HepG2 (cell line): ENCODE measurements at regions not wholly inside any gene's neighbourhood (a gene's known extent, or its start where the extent isn't known, plus 50 kb on each side); places are given as distances from the start of the nearest gene placed in this dataset.

Experiments
- ATAC-seq: fragments of 200-7000 bp; cut with Tn5 transposase; 3 replicates; pipeline ENCODE4 v1.9.1; 2020; ENCODE audit warnings: mild to moderate bottlenecking, moderate library complexity
- BruUV-seq: library from RNA; stranded (reverse); fragments of 400-500 nt; replicated peaks from 2 replicates; lab custom pipeline; 2021; lab: Mats Ljungman, UMichigan
- CTCF ChIA-PET: fragments of 300-600 bp; formaldehyde crosslinking; extraction: SDS; loops from one replicate; lab custom pipeline; 2021; ENCODE audit warnings: low total read pairs, inconsistent platforms, low intra/inter-chr PET ratio; lab: Yijun Ruan, JAX
- POLR2A ChIA-PET: fragments of 350-600 bp; sonication (Branson Sonifier 250); formaldehyde crosslinking; loops from one replicate; lab custom pipeline; 2020; ENCODE audit warnings: antibody characterized with exemption, inconsistent platforms; lab: Yijun Ruan, JAX
- DNase-seq: peaks from one replicate; pipeline ENCODE4 v3.0.0-alpha.2; 2015; ENCODE audit warnings: low spot score
- FAIRE-seq: peaks from 3 replicates; lab custom pipeline; 2011; peaks lifted over from hg19 to GRCh38; lab: Jason Lieb, UNC
- H2AFZ ChIP-seq: one replicate; pipeline ENCODE4 v1.6.1; 2011; ENCODE audit warnings: low read length, inconsistent platforms
- H3K27ac ChIP-seq: fragments of 300-600 bp; 3 replicates; pipeline ENCODE4 v1.8.0; 2011; ENCODE audit warnings: mixed run types, mild to moderate bottlenecking, mixed read lengths, low read length, inconsistent platforms; ENCODE audit not compliant: insufficient read depth; ENCODE audit errors: extremely low read length
- H3K27me3 ChIP-seq, 2 experiments: fragments of 200-600 bp in 1 of 2; 2 replicates in 1 of 2; 3 replicates in 1 of 2; pipeline versions ENCODE4 v1.6.0 to v1.8.0; 2011; ENCODE audit warnings: low read length in 2 of 2, mild to moderate bottlenecking in 2 of 2, moderate library complexity in 2 of 2, inconsistent platforms in 1 of 2; ENCODE audit not compliant: insufficient read depth in 2 of 2, control insufficient read depth in 1 of 2
- H3K36me3 ChIP-seq, 2 experiments: fragments of 200-600 bp in 1 of 2; replicated peaks in 1 of 2; 2 replicates in 1 of 2; 3 replicates in 1 of 2; pipeline versions ENCODE4 v1.5.1 to v1.8.0; 2011; ENCODE audit warnings: low read length in 2 of 2, inconsistent platforms in 1 of 2; ENCODE audit not compliant: insufficient read depth in 2 of 2, control insufficient read depth in 1 of 2
- H3K4me1 ChIP-seq: 2 replicates; pipeline ENCODE4 v1.5.1; 2012; ENCODE audit warnings: low read length, inconsistent platforms; ENCODE audit not compliant: insufficient read depth
- H3K4me2 ChIP-seq: 2 replicates; pipeline ENCODE4 v1.6.0; 2011; ENCODE audit warnings: low read depth, low read length, inconsistent platforms
- H3K4me3 ChIP-seq, 3 experiments: fragments of 200-600 bp in 1 of 3; sonication (generic), shearing (Covaris generic) in 1 of 3; replicated peaks in 1 of 3; 2 replicates each; pipeline ENCODE4 v1.5.1; 2011 to 2016; ENCODE audit warnings: low read length in 3 of 3, inconsistent platforms in 2 of 3, low read depth in 2 of 3, mild to moderate bottlenecking in 2 of 3, control low read depth in 1 of 3, mixed read lengths in 1 of 3; ENCODE audit not compliant: insufficient read depth in 1 of 3
- H3K79me2 ChIP-seq: one replicate; pipeline ENCODE4 v1.6.1; 2011; ENCODE audit warnings: low read length, inconsistent platforms; ENCODE audit not compliant: insufficient read depth
- H3K9ac ChIP-seq: 2 replicates; pipeline ENCODE4 v1.6.0; 2011; ENCODE audit warnings: mild to moderate bottlenecking, low read depth, low read length, inconsistent platforms; ENCODE audit not compliant: insufficient read depth
- H3K9me3 ChIP-seq: 2 replicates; pipeline ENCODE4 v1.5.1; 2012; ENCODE audit warnings: mild to moderate bottlenecking, low read length
- H4K20me1 ChIP-seq: 2 replicates; pipeline ENCODE4 v1.6.0; 2011; ENCODE audit warnings: inconsistent platforms, mild to moderate bottlenecking, low read length, moderate library complexity; ENCODE audit not compliant: insufficient read depth
- FOXA3 ChIP-seq: IDR thresholded peaks from 2 replicates; pipeline ENCODE4 v1.6.1; 2016; ENCODE audit warnings: missing genetic modification reagents, missing compliant biosample characterization
- JUN ChIP-seq: sonication (generic); formaldehyde crosslinking; IDR thresholded peaks from 2 replicates; pipeline ENCODE4 v1.4.0; 2020; ENCODE audit warnings: mild to moderate bottlenecking, missing genetic modification reagents
- KLF11 ChIP-seq: IDR thresholded peaks from 2 replicates; pipeline ENCODE4 v1.6.1; 2016; ENCODE audit warnings: missing compliant biosample characterization
- KMT2A ChIP-seq: sonication (generic); formaldehyde crosslinking; IDR thresholded peaks from 2 replicates; pipeline ENCODE4 v1.4.0; 2020; ENCODE audit warnings: missing genetic modification reagents
- MAFF ChIP-seq: IDR thresholded peaks from 2 replicates; pipeline ENCODE4 v1.6.1; 2011; ENCODE audit warnings: low read depth, low read length, improper control_type of control experiment
- NCOR1 ChIP-seq: fragments of 200-600 bp; sonication (generic); IDR thresholded peaks from 2 replicates; pipeline ENCODE4 v1.7.0; 2017; ENCODE audit warnings: antibody characterized with exemption, low read length, borderline replicate concordance
- PAX8 ChIP-seq: sonication (generic); formaldehyde crosslinking; IDR thresholded peaks from 2 replicates; pipeline ENCODE4 v1.8.0; 2022; ENCODE audit warnings: mild to moderate bottlenecking, missing genetic modification reagents, borderline replicate concordance
- PLRG1 ChIP-seq: fragments of 450-650 bp; conservative IDR thresholded peaks from 2 replicates; pipeline ENCODE4 v1.6.1; 2016
- REPIN1 ChIP-seq: sonication (generic); formaldehyde crosslinking; IDR thresholded peaks from 2 replicates; pipeline ENCODE4 v1.8.0; 2022; ENCODE audit warnings: missing genetic modification reagents, low read depth, mild to moderate bottlenecking, borderline replicate concordance
- RFXAP ChIP-seq: sonication (generic); formaldehyde crosslinking; IDR thresholded peaks from 2 replicates; pipeline ENCODE4 v1.4.0; 2020; ENCODE audit warnings: missing genetic modification reagents, borderline replicate concordance
- SALL1 ChIP-seq: sonication (generic); formaldehyde crosslinking; IDR thresholded peaks from 2 replicates; pipeline ENCODE4 v1.8.0; 2022; ENCODE audit warnings: mild to moderate bottlenecking, missing genetic modification reagents
- SMC3 ChIP-seq: IDR thresholded peaks from 2 replicates; pipeline ENCODE4 v1.6.1; 2011; ENCODE audit warnings: low read length, improper control_type of control experiment
- TARDBP ChIP-seq: sonication (generic); formaldehyde crosslinking; IDR thresholded peaks from 2 replicates; pipeline ENCODE4 v1.8.0; 2022; ENCODE audit warnings: mild to moderate bottlenecking, missing genetic modification reagents
- TSC22D2 ChIP-seq: sonication (generic); formaldehyde crosslinking; IDR thresholded peaks from 2 replicates; pipeline ENCODE4 v1.5.1; 2020; ENCODE audit warnings: missing genetic modification reagents, mild to moderate bottlenecking, borderline replicate concordance
- YEATS4 ChIP-seq: sonication (generic); formaldehyde crosslinking; IDR thresholded peaks from 2 replicates; pipeline ENCODE4 v1.4.0; 2020; ENCODE audit warnings: missing genetic modification reagents, borderline replicate concordance
- ZNF20 ChIP-seq: sonication (generic); formaldehyde crosslinking; IDR thresholded peaks from 2 replicates; pipeline ENCODE4 v1.4.0; 2020; ENCODE audit warnings: mild to moderate bottlenecking, moderate library complexity, missing genetic modification reagents
- ZNF484 ChIP-seq: sonication (generic); formaldehyde crosslinking; IDR thresholded peaks from 2 replicates; pipeline ENCODE4 v1.5.1; 2020; ENCODE audit warnings: mild to moderate bottlenecking, low read depth, missing genetic modification reagents, borderline replicate concordance
- ZNF569 ChIP-seq: sonication (generic); formaldehyde crosslinking; IDR thresholded peaks from 2 replicates; pipeline ENCODE4 v1.5.0; 2020; ENCODE audit warnings: mild to moderate bottlenecking, missing genetic modification reagents, moderate library complexity, borderline replicate concordance
- ZNF644 ChIP-seq: IDR thresholded peaks from 2 replicates; pipeline ENCODE4 v1.6.1; 2016; ENCODE audit warnings: low read depth
- ZNF674 ChIP-seq: sonication (generic); formaldehyde crosslinking; IDR thresholded peaks from 2 replicates; pipeline ENCODE4 v1.5.0; 2020; ENCODE audit warnings: low read depth, mild to moderate bottlenecking, missing genetic modification reagents
- ZNF7 ChIP-seq: IDR thresholded peaks from 2 replicates; pipeline ENCODE4 v1.6.1; 2016; ENCODE audit warnings: missing biosample characterization, missing genetic modification reagents
- WGBS: methylation state at CpG from one replicate; pipeline ENCODE4 v1.1.6; 2017; ENCODE audit warnings: low lambda C conversion rate; 5-methylcytosine and 5-hydroxymethylcytosine counted together
- in situ Hi-C: cut with HindIII; loops from 2 replicates; pipeline ENCODE4 v1.10.0; 2017; ENCODE audit warnings: low pct_unique_long_range_greater_than_20kb; ENCODE audit not compliant: extremely low pct_ligation_motif_present
- intact Hi-C: fragments of 100-400 bp; cut with micrococcal nuclease; formaldehyde crosslinking; loops from one replicate; pipeline ENCODE4 v1.10.0; 2022; ENCODE audit not compliant: unreplicated experiment

DNA sequence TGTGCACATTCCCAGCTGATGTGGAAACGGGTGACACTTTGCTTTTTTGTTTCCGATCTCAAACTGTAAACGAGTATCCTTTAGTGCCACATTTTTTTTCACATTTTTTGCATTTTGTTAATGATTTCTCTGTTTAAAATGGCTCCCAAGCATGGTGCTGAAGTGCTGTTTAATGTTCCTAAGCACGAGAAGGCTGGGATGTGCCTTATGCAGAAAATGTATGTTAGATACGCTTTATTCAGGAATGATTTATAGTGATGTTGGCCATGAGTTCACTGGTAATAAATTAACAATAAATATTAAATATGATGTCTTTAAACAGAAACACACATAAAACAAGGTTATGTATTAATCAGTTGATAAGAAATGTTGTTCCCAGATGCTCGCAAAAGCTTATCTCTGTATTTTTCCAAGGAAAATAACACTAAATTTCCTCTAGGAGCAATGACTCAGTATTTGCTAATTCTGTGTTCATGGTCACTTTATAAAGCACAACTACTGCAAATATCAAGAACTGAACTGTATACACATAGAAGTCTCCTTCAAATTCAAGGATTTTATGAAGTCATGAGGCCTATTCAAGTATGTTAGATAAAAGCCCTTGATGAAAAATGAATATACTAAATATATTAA lies 305.9 kb upstream of the SMIM30 start:
- no peak for TF ChIP-seq PLRG1
- no peak for TF ChIP-seq ZNF569 (CRISPR knock-in tag)
- no peak for TF ChIP-seq JUN (CRISPR knock-in tag)
- TF ChIP-seq YEATS4 = no peak
- TF ChIP-seq TSC22D2 (CRISPR knock-in tag) = no peak
- H3K4me2 ChIP-seq = no peak overlapping the region
- no peak overlapping the region for H2AFZ ChIP-seq
- H3K36me3 ChIP-seq = no peaks in the 10 kb centered on the region
- DNase-seq (no peak), ATAC-seq (no peak), FAIRE-seq (no peak)
- in situ Hi-C loops = loop anchor here (25.0 kb wide), 2 partner anchors 262 to 887 kb away; no protein-coding TSS in a partner anchor
- BruUV-seq = no TSS peak
- POLR2A ChIA-PET = no interaction called here
- CTCF ChIA-PET = interaction anchor here (0.9 kb wide), 1 partner anchor 264 kb away, joined by 3 read pairs; no protein-coding TSS in a partner anchor
- 18% methylated on average over 6 of the region's 6 CpGs for WGBS
- H3K27me3 ChIP-seq = no peaks in the 10 kb centered on the region
- intact Hi-C loops = loop anchor here (5.0 kb wide), 1 partner anchor 273 kb away; no protein-coding TSS in a partner anchor
- H3K79me2 ChIP-seq = no peaks in the 10 kb centered on the region
- no peaks in the 10 kb centered on the region for H3K9me3 ChIP-seq
- H3K27ac ChIP-seq = no peak overlapping the region
- no peaks in the 10 kb centered on the region for H3K4me1 ChIP-seq
- no peaks in the 10 kb centered on the region for H4K20me1 ChIP-seq
- H3K9ac ChIP-seq = no peak overlapping the region
- H3K4me3 ChIP-seq = no peak overlapping the region

DNA sequence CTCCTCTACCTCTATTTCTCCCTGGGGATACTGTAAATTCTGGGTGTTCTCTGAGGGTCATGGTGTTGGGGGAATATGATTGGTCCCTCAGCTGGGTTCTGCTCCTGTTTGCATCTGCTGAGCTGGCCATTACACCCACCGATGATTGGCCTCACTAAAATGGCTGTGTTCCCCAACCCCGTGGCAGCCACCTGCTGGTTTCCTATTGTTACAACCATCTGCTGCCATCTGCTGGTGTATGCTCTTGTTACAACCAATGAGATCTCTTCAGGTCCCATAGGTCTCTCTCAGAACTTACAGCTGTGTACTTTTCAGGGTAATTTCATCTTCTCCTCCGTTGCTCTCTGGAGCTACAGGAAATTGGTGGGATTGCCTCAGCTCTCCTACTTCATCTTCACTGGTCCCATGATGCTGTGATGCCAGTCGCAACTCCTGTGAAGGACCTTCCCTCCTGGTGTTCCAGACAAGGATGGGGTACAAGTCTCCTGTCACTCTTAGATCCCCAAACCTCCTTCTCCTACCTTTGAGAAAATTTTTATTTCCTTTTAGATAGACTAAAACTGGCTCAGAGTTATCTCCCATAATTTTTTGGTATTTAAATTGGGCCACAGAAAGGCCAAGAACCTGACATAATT lies 303.5 kb upstream of the SMIM30 start:
- FAIRE-seq (peak; percentile 39), ATAC-seq (peak; percentile 100)
- H3K27ac ChIP-seq = no peak overlapping the region
- TF ChIP-seq SMC3 = peak; percentile 86
- TF ChIP-seq ZNF20 = no peak
- no peak for TF ChIP-seq PAX8
- no peak for TF ChIP-seq ZNF484 (CRISPR knock-in tag)
- TF ChIP-seq ZNF7 = no peak
- TF ChIP-seq KLF11 (CRISPR knock-in tag) = no peak
- no peak for TF ChIP-seq SALL1 (CRISPR knock-in tag)
- no peak for TF ChIP-seq KMT2A (CRISPR knock-in tag)
- 0 out of 2 replicates have a peak, but pooled peaks have one; percentile 25 for TF ChIP-seq FOXA3 (CRISPR knock-in tag)
- TF ChIP-seq MAFF = 0 out of 2 replicates have a peak, but pooled peaks have one; percentile 4
- TF ChIP-seq RFXAP (CRISPR knock-in tag) = no peak
- no peak for TF ChIP-seq ZNF674 (CRISPR knock-in tag)
- peak; percentile 64 for TF ChIP-seq REPIN1 (CRISPR knock-in tag)
- TF ChIP-seq NCOR1 = no peak
- TF ChIP-seq ZNF644 (CRISPR knock-in tag) = peak; percentile 77; the same call in 1 of the 2 replicates
- TF ChIP-seq TARDBP (CRISPR knock-in tag) = no peak

More for the DNA sequence above, 303.5 kb upstream of the SMIM30 start:
- H3K9me3 ChIP-seq = no peaks in the 10 kb centered on the region
- in situ Hi-C loops (loop anchor here (25.0 kb wide), 2 partner anchors 260 to 885 kb away; no protein-coding TSS in a partner anchor), intact Hi-C loops (loop anchor here (1.0 to 5.0 kb wide), 5 partner anchors 18 to 872 kb away; no protein-coding TSS in a partner anchor)
- H3K4me1 ChIP-seq = no peaks in the 10 kb centered on the region
- no TSS peak for BruUV-seq
- ChIA-PET CTCF (interaction anchor here (1.4 to 2.3 kb wide), 4 partner anchors 18 to 872 kb away, joined by 7 to 26 read pairs (median 8); no protein-coding TSS in a partner anchor), POLR2A (no interaction called here)
- no peak overlapping the region for H3K4me3 ChIP-seq
- H4K20me1 ChIP-seq = no peaks in the 10 kb centered on the region
- no peaks in the 10 kb centered on the region for H3K27me3 ChIP-seq
- no peaks in the 10 kb centered on the region for H3K79me2 ChIP-seq
- H2AFZ ChIP-seq = no peak overlapping the region
- no peak overlapping the region for H3K9ac ChIP-seq
- 17% methylated on average over 4 of the region's 4 CpGs for WGBS
- H3K36me3 ChIP-seq = no peaks in the 10 kb centered on the region
- peak; percentile 81 for DNase-seq
- H3K4me2 ChIP-seq = no peak overlapping the region; the same call in 1 of the 2 replicates
